SK-N-DZ (cell line): ENCODE measurements at regions not wholly inside any gene's neighbourhood (a gene's known extent, or its start where the extent isn't known, plus 50 kb on each side); places are given as distances from the start of the nearest gene placed in this dataset.
A peak's percentile ranks its signal among the peaks of the same experiment; 100 is the strongest.

Experiments
- DNase-seq: peaks from one replicate; pipeline ENCODE4 v3.0.0-alpha.2; 2015; ENCODE audit warnings: low spot score

- DNase-seq, result no peak
These were observed 69.0 kb upstream of the PRKCQ start for GRCh38 chr10:6648894-6649720.

- DNase-seq, result peak; percentile 29
These were observed 67.9 kb upstream of the PRKCQ start for GRCh38 chr10:6647811-6648526.

- no peak for DNase-seq
These were observed 63.9 kb upstream of the PRKCQ start for GRCh38 chr10:6643962-6644361.

GRCh38 chr10:6642876-6643275 is 62.8 kb upstream of the PRKCQ start:
- no peak for DNase-seq

GRCh38 chr10:6640433-6641040 is 60.5 kb upstream of the PRKCQ start:
- DNase-seq, result no peak

- no peak for DNase-seq
These were observed 57.0 kb upstream of the PRKCQ start for GRCh38 chr10:6637053-6637452.

- DNase-seq, result no peak
These were observed 55.7 kb upstream of the PRKCQ start for GRCh38 chr10:6635784-6636183.
